Endothelial cell of umbilical vein (primary cell): ENCODE measurements at regions not wholly inside any gene's neighbourhood (a gene's known extent, or its start where the extent isn't known, plus 50 kb on each side); places are given as distances from the start of the nearest gene placed in this dataset.

Experiments used
- BruUV-seq: library from RNA; stranded (reverse); fragments of 400-500 nt; replicated peaks from 2 replicates; lab custom pipeline; 2021; lab: Mats Ljungman, UMichigan
- CTCF ChIA-PET: fragments of 300-600, 350-600 bp; sonication (Branson Sonifier 250); formaldehyde crosslinking; loops from one replicate; lab custom pipeline; 2021; ENCODE audit warnings: antibody characterized with exemption, inconsistent platforms; lab: Charles Lee
- POLR2A ChIA-PET: fragments of 300-600, 350-600 bp; sonication (Branson Sonifier 250); formaldehyde crosslinking; loops from one replicate; lab custom pipeline; 2021; ENCODE audit warnings: antibody characterized with exemption, inconsistent platforms; lab: Charles Lee
- DNase-seq: peaks from one replicate; pipeline ENCODE4 v3.0.0-alpha.2; 2011; ENCODE audit warnings: low read depth, low spot score
- FAIRE-seq: peaks from 2 replicates; lab custom pipeline; 2011; peaks lifted over from hg19 to GRCh38; lab: Jason Lieb, UNC
- H2AFZ ChIP-seq: 2 replicates; pipeline ENCODE4 v1.6.0; 2012; ENCODE audit warnings: low read depth, low read length, control low read depth, inconsistent platforms
- H3K27ac ChIP-seq: 2 replicates; pipeline ENCODE4 v1.5.1; 2011; ENCODE audit warnings: low read depth, mild to moderate bottlenecking, control low read depth, low read length, moderate library complexity; ENCODE audit not compliant: insufficient read depth
- H3K27me3 ChIP-seq, 2 experiments: 2 replicates each; pipeline versions ENCODE4 v1.6.0 to v1.6.1; 2011; ENCODE audit warnings: low read length in 2 of 2, mixed read lengths in 1 of 2; ENCODE audit not compliant: control insufficient read depth in 2 of 2, insufficient read depth in 2 of 2
- H3K36me3 ChIP-seq, 2 experiments: 2 replicates in 1 of 2; 3 replicates in 1 of 2; pipeline ENCODE4 v1.5.1; 2011; ENCODE audit warnings: low read length in 2 of 2, mild to moderate bottlenecking in 1 of 2, moderate library complexity in 1 of 2; ENCODE audit not compliant: control insufficient read depth in 2 of 2, insufficient read depth in 2 of 2; ENCODE audit errors: extremely low read depth in 1 of 2
- H3K4me1 ChIP-seq: 3 replicates; pipeline ENCODE4 v1.5.1; 2011; ENCODE audit warnings: mild to moderate bottlenecking, low read length; ENCODE audit not compliant: control insufficient read depth, insufficient read depth; ENCODE audit errors: extremely low read depth
- H3K4me2 ChIP-seq: 2 replicates; pipeline ENCODE4 v1.6.1; 2011; ENCODE audit warnings: low read length, control low read depth, mixed read lengths; ENCODE audit not compliant: insufficient read depth
- H3K4me3 ChIP-seq, 3 experiments: fragments of 200-600 bp in 1 of 3; sonication (generic), shearing (Covaris generic) in 1 of 3; replicated peaks in 1 of 3; 2 replicates each; pipeline ENCODE4 v1.5.1; 2011 to 2016; ENCODE audit warnings: control low read depth in 3 of 3, low read length in 3 of 3, mild to moderate bottlenecking in 2 of 3, inconsistent platforms in 1 of 3, low read depth in 1 of 3, moderate library complexity in 1 of 3; ENCODE audit not compliant: insufficient read depth in 1 of 3
- H3K79me2 ChIP-seq: 2 replicates; pipeline ENCODE4 v1.6.0; 2012; ENCODE audit warnings: low read length, inconsistent platforms; ENCODE audit not compliant: control insufficient read depth, insufficient read depth
- H3K9ac ChIP-seq: replicated peaks from 2 replicates; pipeline ENCODE3; 2011; ENCODE audit warnings: low read length, control low read depth; ENCODE audit not compliant: insufficient read depth; ENCODE audit errors: extremely low read depth
- H3K9me1 ChIP-seq: replicated peaks from 3 replicates; pipeline ENCODE4 v1.6.0; 2011; ENCODE audit warnings: mild to moderate bottlenecking, low read length; ENCODE audit not compliant: control insufficient read depth, insufficient read depth; ENCODE audit errors: extremely low read depth
- H3K9me3 ChIP-seq: replicated peaks from 2 replicates; pipeline ENCODE4 v1.5.1; 2012; ENCODE audit warnings: low read length, inconsistent platforms; ENCODE audit not compliant: control insufficient read depth, insufficient read depth
- H4K20me1 ChIP-seq: replicated peaks from 2 replicates; pipeline ENCODE3; 2011; ENCODE audit warnings: mild to moderate bottlenecking, low read length; ENCODE audit not compliant: control insufficient read depth, insufficient read depth; ENCODE audit errors: extremely low read depth
- EZH2 ChIP-seq: IDR thresholded peaks from 2 replicates; pipeline ENCODE4 v1.6.1; 2012; ENCODE audit warnings: borderline replicate concordance, low read depth, mild to moderate bottlenecking, moderate library complexity, low read length, inconsistent platforms; ENCODE audit not compliant: severe bottlenecking
- FOS ChIP-seq: IDR thresholded peaks from 2 replicates; pipeline ENCODE4 v1.6.1; 2011; ENCODE audit warnings: mild to moderate bottlenecking, low read length, moderate library complexity, borderline replicate concordance; ENCODE audit not compliant: insufficient read depth
- GATA2 ChIP-seq: IDR thresholded peaks from 2 replicates; pipeline ENCODE4 v1.7.0; 2011; ENCODE audit warnings: low read depth, mild to moderate bottlenecking, moderate library complexity, mixed read lengths, low read length; ENCODE audit not compliant: insufficient read length, insufficient read depth
- JUN ChIP-seq: IDR thresholded peaks from 2 replicates; pipeline ENCODE4 v1.6.1; 2011; ENCODE audit warnings: borderline replicate concordance, low read depth; ENCODE audit not compliant: insufficient read length, insufficient read depth
- MYC ChIP-seq: IDR thresholded peaks from one replicate; pipeline ENCODE4 v1.6.1; 2011; ENCODE audit warnings: mild to moderate bottlenecking, low read depth, low read length
- POLR2A ChIP-seq: IDR thresholded peaks from 2 replicates; pipeline ENCODE4 v1.6.1; 2012; ENCODE audit warnings: low read depth, mild to moderate bottlenecking, control low read depth, low read length
- POLR2AphosphoS5 ChIP-seq: IDR thresholded peaks from 2 replicates; pipeline ENCODE4 v1.6.1; 2012; ENCODE audit warnings: low read depth, mild to moderate bottlenecking, control low read depth, low read length, moderate library complexity; ENCODE audit not compliant: insufficient read depth
- dilution Hi-C: fragments of 300-500 bp; cut with MboI; formaldehyde crosslinking; loops from one replicate; pipeline ENCODE4 v1.15.0; 2019; ENCODE audit warnings: low sequenced_read_pairs; ENCODE audit not compliant: extremely low pct_ligation_motif_present
- intact Hi-C: fragments of 100-400 bp; cut with micrococcal nuclease; formaldehyde crosslinking; loops from one replicate; pipeline ENCODE4 v1.10.0; 2022
- TF ChIP-seq, protein P1 (sequence below): IDR thresholded peaks from 2 replicates; pipeline ENCODE4 v1.6.1; 2011; ENCODE audit not compliant: insufficient read depth, insufficient read length
- TF ChIP-seq, protein P2 (sequence below), 2 donors: IDR thresholded peaks; 1 replicate in 1 of 2; 2 replicates in 1 of 2; pipeline ENCODE4 v1.5.1; 2011; ENCODE audit warnings: low read length in 2 of 2, mild to moderate bottlenecking in 2 of 2, moderate library complexity in 2 of 2, control low read depth in 1 of 2, inconsistent platforms in 1 of 2, low read depth in 1 of 2; ENCODE audit not compliant: insufficient read depth in 1 of 2; ENCODE audit errors: extremely low read depth in 1 of 2

DNA sequence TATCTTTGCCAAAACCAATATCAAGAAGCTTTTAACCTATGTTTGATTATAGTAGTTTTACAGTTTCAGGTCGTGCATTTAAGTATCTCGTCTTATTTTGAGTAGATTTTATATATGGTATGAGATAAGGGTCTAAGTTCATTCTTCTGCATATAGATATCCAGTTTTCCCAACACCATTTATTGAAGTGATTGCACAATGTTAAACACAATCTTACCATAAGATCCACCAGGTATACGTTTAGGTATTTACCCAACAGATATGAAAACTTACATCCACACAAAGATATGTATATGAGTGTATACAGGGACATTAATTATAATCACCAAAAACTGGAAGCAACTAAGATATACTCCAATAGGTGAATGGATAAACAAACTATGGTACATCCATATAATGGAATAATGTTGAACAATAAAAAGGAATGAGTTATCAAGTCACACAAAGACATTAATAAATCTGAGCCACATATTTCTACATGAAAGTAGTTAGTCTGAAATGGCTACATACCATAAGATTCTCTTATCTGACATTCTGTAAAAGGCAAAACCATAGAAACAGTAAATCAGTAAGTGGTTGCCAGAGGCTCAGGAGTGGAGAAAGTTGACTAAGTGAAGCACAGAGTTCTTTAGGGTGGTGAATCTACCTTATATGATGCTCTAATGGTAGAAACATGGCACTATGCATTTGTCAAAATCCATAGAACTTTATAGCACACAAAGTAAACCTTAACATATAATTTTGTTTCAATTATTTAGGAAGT, 222.6 kb downstream of the NUAK1 start:
- no peaks in the 10 kb centered on the region for H4K20me1 ChIP-seq
- H3K4me1 ChIP-seq, result no peaks in the 10 kb centered on the region
- H3K4me3 ChIP-seq, result no peak overlapping the region
- H3K9me1 ChIP-seq, result no peaks in the 10 kb centered on the region
- H3K36me3 ChIP-seq, result no peaks in the 10 kb centered on the region
- ChIA-PET POLR2A (no interaction called here), CTCF (no interaction called here)
- DNase-seq, result no peak
- H3K4me2 ChIP-seq, result no peak overlapping the region
- H3K79me2 ChIP-seq, result no peaks in the 10 kb centered on the region
- FAIRE-seq, result no peak
- dilution Hi-C loops, result no loop called here
- H3K27me3 ChIP-seq, result peaks cover 0 to 8% of the 10 kb centered on the region in 2 experiments
- no peak overlapping the region for H3K9ac ChIP-seq
- TF ChIP-seq POLR2A, result no peak
- TF ChIP-seq, protein P1, sequence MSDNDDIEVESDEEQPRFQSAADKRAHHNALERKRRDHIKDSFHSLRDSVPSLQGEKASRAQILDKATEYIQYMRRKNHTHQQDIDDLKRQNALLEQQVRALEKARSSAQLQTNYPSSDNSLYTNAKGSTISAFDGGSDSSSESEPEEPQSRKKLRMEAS, result no peak
- no peak for TF ChIP-seq MYC
- TF ChIP-seq, protein P2, sequence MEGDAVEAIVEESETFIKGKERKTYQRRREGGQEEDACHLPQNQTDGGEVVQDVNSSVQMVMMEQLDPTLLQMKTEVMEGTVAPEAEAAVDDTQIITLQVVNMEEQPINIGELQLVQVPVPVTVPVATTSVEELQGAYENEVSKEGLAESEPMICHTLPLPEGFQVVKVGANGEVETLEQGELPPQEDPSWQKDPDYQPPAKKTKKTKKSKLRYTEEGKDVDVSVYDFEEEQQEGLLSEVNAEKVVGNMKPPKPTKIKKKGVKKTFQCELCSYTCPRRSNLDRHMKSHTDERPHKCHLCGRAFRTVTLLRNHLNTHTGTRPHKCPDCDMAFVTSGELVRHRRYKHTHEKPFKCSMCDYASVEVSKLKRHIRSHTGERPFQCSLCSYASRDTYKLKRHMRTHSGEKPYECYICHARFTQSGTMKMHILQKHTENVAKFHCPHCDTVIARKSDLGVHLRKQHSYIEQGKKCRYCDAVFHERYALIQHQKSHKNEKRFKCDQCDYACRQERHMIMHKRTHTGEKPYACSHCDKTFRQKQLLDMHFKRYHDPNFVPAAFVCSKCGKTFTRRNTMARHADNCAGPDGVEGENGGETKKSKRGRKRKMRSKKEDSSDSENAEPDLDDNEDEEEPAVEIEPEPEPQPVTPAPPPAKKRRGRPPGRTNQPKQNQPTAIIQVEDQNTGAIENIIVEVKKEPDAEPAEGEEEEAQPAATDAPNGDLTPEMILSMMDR (IDR thresholded peaks at IDR 0.05; ENCODE audit: extremely low read depth in 1 of 2, insufficient read depth in 1 of 2, low read depth in 1 of 2, low read length in 2 of 2), result no peak
- TF ChIP-seq JUN, result no peak
- no TSS peak for BruUV-seq
- no peaks in the 10 kb centered on the region for H3K9me3 ChIP-seq
- no peak overlapping the region for H2AFZ ChIP-seq
- H3K27ac ChIP-seq, result no peak overlapping the region
- intact Hi-C loops, result no loop called here

DNA sequence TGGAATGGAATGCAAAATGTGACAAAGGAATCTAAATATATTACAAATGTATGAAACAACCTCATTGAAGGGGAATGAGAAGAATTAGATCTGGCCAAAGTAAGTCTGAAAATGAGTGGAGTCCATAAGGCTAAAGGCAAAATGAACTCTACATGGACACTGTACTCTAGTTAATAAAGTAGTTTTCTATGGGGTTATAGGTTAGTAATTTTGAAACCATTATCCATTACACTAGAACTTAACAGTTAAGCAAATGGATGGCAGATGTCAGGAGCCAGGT, 222.1 kb downstream of the NUAK1 start:
- Histone ChIP-seq H3K9me3 (no peaks in the 10 kb centered on the region), H3K27ac (no peak overlapping the region), H3K79me2 (no peaks in the 10 kb centered on the region), H3K4me1 (no peaks in the 10 kb centered on the region), H3K27me3 (peaks cover 0 to 8% of the 10 kb centered on the region in 2 experiments), H3K36me3 (no peaks in the 10 kb centered on the region), H3K4me3 (no peak overlapping the region), H3K9ac (no peak overlapping the region), H4K20me1 (no peaks in the 10 kb centered on the region), H2AFZ (no peak overlapping the region), H3K9me1 (no peaks in the 10 kb centered on the region), H3K4me2 (no peak overlapping the region)
- BruUV-seq, result no TSS peak
- FAIRE-seq, result no peak
- intact Hi-C loops (no loop called here), dilution Hi-C loops (no loop called here)
- no peak for TF ChIP-seq POLR2AphosphoS5
- TF ChIP-seq, protein P1, result no peak
- no peak for TF ChIP-seq MYC
- TF ChIP-seq JUN, result no peak
- no peak for TF ChIP-seq FOS
- no peak for TF ChIP-seq GATA2
- TF ChIP-seq, protein P2 (IDR thresholded peaks at IDR 0.05; ENCODE audit: extremely low read depth in 1 of 2, insufficient read depth in 1 of 2, low read depth in 1 of 2, low read length in 2 of 2), result no peak
- no peak for TF ChIP-seq POLR2A
- TF ChIP-seq EZH2, result no peak
- POLR2A ChIA-PET, result no interaction called here
- CTCF ChIA-PET, result no interaction called here
- DNase-seq, result no peak
